ENCODE measurements at regions not wholly inside any gene's neighbourhood (a gene's known extent, or its start where the extent isn't known, plus 50 kb on each side); places are given as distances from the start of the nearest gene placed in this dataset.

- TF ChIP-seq CTCF (IDR thresholded peaks at IDR 0.05), result no peak
- TF ChIP-seq POLR2A (IDR thresholded peaks at IDR 0.05), result no peak
Measured at GRCh38 chr1:29631361-29631760, 395.0 kb downstream of the PTPRU start.
